NT2/D1 (cell line): ENCODE measurements at regions not wholly inside any gene's neighbourhood (a gene's known extent, or its start where the extent isn't known, plus 50 kb on each side); places are given as distances from the start of the nearest gene placed in this dataset.

ENCODE experiments used
- YY1 ChIP-seq: IDR thresholded peaks from 2 replicates; pipeline ENCODE4 v1.6.1; 2011; ENCODE audit not compliant: insufficient read length, insufficient read depth
- ZNF274 ChIP-seq: IDR thresholded peaks from 2 replicates; pipeline ENCODE4 v1.6.1; 2011; ENCODE audit warnings: mild to moderate bottlenecking, low read depth, low read length

- TF ChIP-seq ZNF274, result no peak
- no peak for TF ChIP-seq YY1
Observed at GRCh38 chr14:80325688-80326087, 114.4 kb upstream of the DIO2 start.
